ENCODE measurements at regions not wholly inside any gene's neighbourhood (a gene's known extent, or its start where the extent isn't known, plus 50 kb on each side); places are given as distances from the start of the nearest gene placed in this dataset.
"Not testable (repeated sequence)": the region's sequence is repeated elsewhere in the genome, so short reads cannot be mapped to it uniquely, and the experiment has no call there.

- Histone ChIP-seq H3K36me3 (no peaks in the 10 kb centered on the region), H3K4me3 (peak overlapping the region; percentile 38 to 44 (median 40)), H3K9me3 (no peaks in the 10 kb centered on the region), H3K27me3 (no peaks in the 10 kb centered on the region), H3K4me1 (peaks cover 44 to 53% of the 10 kb centered on the region in 2 donors), H3K27ac (peak overlapping the region; percentile 70 to 79 (median 77))
- ATAC-seq (peak; percentile 81 to 86), DNase-seq (peak; percentile 45 to 49)
- TF ChIP-seq POLR2A (IDR thresholded peaks at IDR 0.05), result no peak
- peak in 1 of 5 experiments; percentile 10 for TF ChIP-seq CTCF (IDR thresholded peaks at IDR 0.05 in 4 of 5, conservative IDR thresholded peaks at IDR 0.05 in 1 of 5)
- in situ Hi-C loops (cut with MboI; ENCODE audit: low sequenced_read_pairs in 4 of 4) (no loop called here), intact Hi-C loops (cut with DNase I; ENCODE audit: low total_unique reads) (loop anchor here (5.0 kb wide), 1 partner anchor 94 kb away; the partner anchor contains the start of gene ERCC4)
These were observed 55.2 kb upstream of the MRTFB start for GRCh38 chr16:14015948-14016347.

GRCh38 chr16:14016362-14016761, 54.8 kb upstream of the MRTFB start:
- DNase-seq; H3K27me3 ChIP-seq; ATAC-seq; H3K36me3 ChIP-seq; in situ Hi-C loops (cut with MboI; ENCODE audit: low sequenced_read_pairs in 4 of 4); H3K9me3 ChIP-seq: not testable (repeated sequence)
- H3K4me3 ChIP-seq, result peak overlapping the region in 1 of 4 donors; percentile 38
- peak overlapping the region; percentile 70 to 79 (median 77) for H3K27ac ChIP-seq
- intact Hi-C loops (cut with DNase I; ENCODE audit: low total_unique reads), result loop anchor here (5.0 kb wide), 1 partner anchor 94 kb away; the partner anchor contains the start of gene ERCC4
- H3K4me1 ChIP-seq, result peaks cover 44 to 53% of the 10 kb centered on the region in 2 donors

- in situ Hi-C loops (cut with MboI; ENCODE audit: low sequenced_read_pairs in 4 of 4) (no loop called here), intact Hi-C loops (cut with DNase I; ENCODE audit: low total_unique reads) (loop anchor here (5.0 kb wide), 1 partner anchor 96 kb away; the partner anchor contains the start of gene ERCC4)
- peaks cover 34 to 47% of the 10 kb centered on the region in 2 donors for H3K4me1 ChIP-seq
- H3K27me3 ChIP-seq, result no peaks in the 10 kb centered on the region
- TF ChIP-seq POLR2A (IDR thresholded peaks at IDR 0.05), result no peak
- no peak for TF ChIP-seq CTCF (IDR thresholded peaks at IDR 0.05 in 4 of 5, conservative IDR thresholded peaks at IDR 0.05 in 1 of 5)
- no peak for ATAC-seq
- peak overlapping the region in 1 of 4 donors; percentile 5 for H3K27ac ChIP-seq
- H3K9me3 ChIP-seq, result no peaks in the 10 kb centered on the region
- DNase-seq, result no peak
- H3K4me3 ChIP-seq, result no peak overlapping the region
- no peaks in the 10 kb centered on the region for H3K36me3 ChIP-seq
These were observed 53.2 kb upstream of the MRTFB start for GRCh38 chr16:14017886-14018285.

GRCh38 chr16:14018851-14019250, 52.3 kb upstream of the MRTFB start:
- Histone ChIP-seq H3K9me3 (no peaks in the 10 kb centered on the region), H3K4me3 (no peak overlapping the region), H3K36me3 (no peaks in the 10 kb centered on the region), H3K4me1 (peaks cover 26 to 42% of the 10 kb centered on the region in 2 donors), H3K27me3 (no peaks in the 10 kb centered on the region), H3K27ac (peak overlapping the region in 1 of 4 donors; percentile 5)
- no peak for DNase-seq
- no peak for TF ChIP-seq CTCF (IDR thresholded peaks at IDR 0.05 in 4 of 5, conservative IDR thresholded peaks at IDR 0.05 in 1 of 5)
- intact Hi-C loops (cut with DNase I; ENCODE audit: low total_unique reads), result loop anchor here (5.0 kb wide), 1 partner anchor 97 kb away; the partner anchor contains the start of gene ERCC4
- ATAC-seq, result no peak
- in situ Hi-C loops (cut with MboI; ENCODE audit: low sequenced_read_pairs in 4 of 4), result no loop called here

- no peaks in the 10 kb centered on the region for H3K36me3 ChIP-seq
- in situ Hi-C loops (cut with MboI; ENCODE audit: low sequenced_read_pairs in 4 of 4) (no loop called here), intact Hi-C loops (cut with DNase I; ENCODE audit: low total_unique reads) (loop anchor here (10.0 kb wide), 1 partner anchor 55 kb away; the partner anchor contains the start of gene MRTFB)
- H3K4me3 ChIP-seq, result no peak overlapping the region
- ATAC-seq, result no peak
- no peaks in the 10 kb centered on the region for H3K9me3 ChIP-seq
- DNase-seq, result no peak
- H3K27me3 ChIP-seq, result no peaks in the 10 kb centered on the region
- H3K4me1 ChIP-seq, result peaks cover 24 to 39% of the 10 kb centered on the region in 2 donors
- H3K27ac ChIP-seq, result no peak overlapping the region
- TF ChIP-seq CTCF (IDR thresholded peaks at IDR 0.05 in 4 of 5, conservative IDR thresholded peaks at IDR 0.05 in 1 of 5) (no peak), POLR2A (IDR thresholded peaks at IDR 0.05) (no peak)
These were observed 51.0 kb upstream of the MRTFB start for GRCh38 chr16:14020141-14020540.

Measured in gastrocnemius medialis (tissue), 4 donors.